SK-N-SH treated with all-trans-retinoic acid at 6 μM for 48 hours (cell line): ENCODE measurements at regions not wholly inside any gene's neighbourhood (a gene's known extent, or its start where the extent isn't known, plus 50 kb on each side); places are given as distances from the start of the nearest gene placed in this dataset.

Experiments used
- ATAC-seq: fragments of 200-7000 bp; cut with Tn5 transposase; 3 replicates; pipeline ENCODE4 v1.9.1; 2020; ENCODE audit warnings: mild to moderate bottlenecking, moderate library complexity
- ARNTL ChIP-seq: fragments of 450-650 bp; formaldehyde crosslinking; IDR thresholded peaks from 2 replicates; pipeline ENCODE4 v1.5.0; 2020; ENCODE audit warnings: low read depth, mild to moderate bottlenecking, moderate library complexity, borderline replicate concordance
- BACH2 ChIP-seq: fragments of 250-450 bp; sonication (Bioruptor Pico); IDR thresholded peaks from 2 replicates; pipeline ENCODE4 v1.9.0; 2021; ENCODE audit warnings: mild to moderate bottlenecking, borderline replicate concordance
- CSDC2 ChIP-seq: fragments of 250-450 bp; sonication (Bioruptor Pico); IDR thresholded peaks from 2 replicates; pipeline ENCODE4 v1.5.0; 2020; ENCODE audit warnings: mild to moderate bottlenecking, moderate library complexity
- CSRNP3 ChIP-seq: fragments of 250-450 bp; sonication (Bioruptor Pico); IDR thresholded peaks from 2 replicates; pipeline ENCODE4 v1.5.1; 2021; ENCODE audit warnings: mild to moderate bottlenecking, moderate library complexity
- ESRRG ChIP-seq: fragments of 250-450 bp; sonication (Bioruptor Pico); IDR thresholded peaks from 2 replicates; pipeline ENCODE4 v1.6.1; 2021; ENCODE audit warnings: mild to moderate bottlenecking
- GLIS3 ChIP-seq: fragments of 250-450 bp; sonication (Bioruptor Pico); IDR thresholded peaks from 2 replicates; pipeline ENCODE4 v1.5.0; 2020; ENCODE audit warnings: mild to moderate bottlenecking, moderate library complexity
- ISL1 ChIP-seq: fragments of 250-450 bp; sonication (Bioruptor Pico); IDR thresholded peaks from 2 replicates; pipeline ENCODE4 v2.1.2; 2022; ENCODE audit warnings: mild to moderate bottlenecking, moderate library complexity
- POU6F1 ChIP-seq: fragments of 250-450 bp; sonication (Bioruptor Pico); IDR thresholded peaks from 2 replicates; pipeline ENCODE4 v1.8.0; 2021; ENCODE audit warnings: low read depth, mild to moderate bottlenecking, moderate library complexity, borderline replicate concordance
- PPARA ChIP-seq: fragments of 250-450 bp; sonication (Bioruptor Pico); IDR thresholded peaks from 2 replicates; pipeline ENCODE4 v1.5.0; 2020; ENCODE audit warnings: mild to moderate bottlenecking, borderline replicate concordance
- RARB ChIP-seq: fragments of 250-450 bp; sonication (Bioruptor Pico); IDR thresholded peaks from 2 replicates; pipeline ENCODE4 v1.8.0; 2021; ENCODE audit warnings: mild to moderate bottlenecking, moderate library complexity
- SNAI2 ChIP-seq: fragments of 250-450 bp; sonication (Bioruptor Pico); IDR thresholded peaks from 2 replicates; pipeline ENCODE4 v1.5.0; 2020; ENCODE audit warnings: mild to moderate bottlenecking, moderate library complexity
- TCF4 ChIP-seq: fragments of 250-450 bp; sonication (Bioruptor Pico); IDR thresholded peaks from 2 replicates; pipeline ENCODE4 v1.8.0; 2021; ENCODE audit warnings: mild to moderate bottlenecking, moderate library complexity, borderline replicate concordance
- TOX ChIP-seq: fragments of 250-450 bp; sonication (Bioruptor Pico); IDR thresholded peaks from 2 replicates; pipeline ENCODE4 v1.8.0; 2021; ENCODE audit warnings: mild to moderate bottlenecking, moderate library complexity, borderline replicate concordance
- TSHZ2 ChIP-seq: fragments of 250-450 bp; sonication (Bioruptor Pico); IDR thresholded peaks from 2 replicates; pipeline ENCODE4 v1.5.0; 2020; ENCODE audit warnings: mild to moderate bottlenecking, moderate library complexity
- ZC3H10 ChIP-seq: fragments of 250-450 bp; sonication (Bioruptor Pico); IDR thresholded peaks from 2 replicates; pipeline ENCODE4 v1.5.1; 2021; ENCODE audit warnings: mild to moderate bottlenecking, moderate library complexity
- ZFP3 ChIP-seq: fragments of 250-450 bp; sonication (Bioruptor Pico); IDR thresholded peaks from 2 replicates; pipeline ENCODE4 v1.5.0; 2020; ENCODE audit warnings: mild to moderate bottlenecking, moderate library complexity
- ZFP30 ChIP-seq: fragments of 450-650 bp; formaldehyde crosslinking; IDR thresholded peaks from 2 replicates; pipeline ENCODE4 v1.5.0; 2022; ENCODE audit warnings: mild to moderate bottlenecking, moderate library complexity
- ZNF565 ChIP-seq: fragments of 450-650 bp; formaldehyde crosslinking; conservative IDR thresholded peaks from 2 replicates; pipeline ENCODE4 v1.5.0; 2020; ENCODE audit warnings: low read depth, mild to moderate bottlenecking, moderate library complexity
- ZNF70 ChIP-seq: fragments of 450-650 bp; formaldehyde crosslinking; IDR thresholded peaks from 2 replicates; pipeline ENCODE4 v1.5.0; 2020; ENCODE audit warnings: mild to moderate bottlenecking, moderate library complexity
- TF ChIP-seq, protein P1 (sequence below): fragments of 250-450 bp; sonication (Bioruptor Pico); IDR thresholded peaks from 2 replicates; pipeline ENCODE4 v1.8.0; 2020; ENCODE audit warnings: mild to moderate bottlenecking, moderate library complexity, borderline replicate concordance
- TF ChIP-seq, protein P2 (sequence below): fragments of 250-450 bp; sonication (Bioruptor Pico); IDR thresholded peaks from 2 replicates; pipeline ENCODE4 v1.5.1; 2020; ENCODE audit warnings: low read depth, mild to moderate bottlenecking, moderate library complexity

- TF ChIP-seq ARNTL (CRISPR knock-in tag) (no peak), ESRRG (CRISPR knock-in tag) (no peak), CSRNP3 (CRISPR knock-in tag) (no peak), TOX (no peak), CSDC2 (no peak), ZNF565 (no peak), BACH2 (CRISPR knock-in tag) (no peak), PPARA (CRISPR knock-in tag) (no peak)
Measured at GRCh38 chr10:120204877-120205276, 252.2 kb upstream of the PLPP4 start (continued).

GRCh38 chr10:120205368-120206018 is 251.5 kb upstream of the PLPP4 start:
- ATAC-seq, result no peak
- TF ChIP-seq, protein P1, sequence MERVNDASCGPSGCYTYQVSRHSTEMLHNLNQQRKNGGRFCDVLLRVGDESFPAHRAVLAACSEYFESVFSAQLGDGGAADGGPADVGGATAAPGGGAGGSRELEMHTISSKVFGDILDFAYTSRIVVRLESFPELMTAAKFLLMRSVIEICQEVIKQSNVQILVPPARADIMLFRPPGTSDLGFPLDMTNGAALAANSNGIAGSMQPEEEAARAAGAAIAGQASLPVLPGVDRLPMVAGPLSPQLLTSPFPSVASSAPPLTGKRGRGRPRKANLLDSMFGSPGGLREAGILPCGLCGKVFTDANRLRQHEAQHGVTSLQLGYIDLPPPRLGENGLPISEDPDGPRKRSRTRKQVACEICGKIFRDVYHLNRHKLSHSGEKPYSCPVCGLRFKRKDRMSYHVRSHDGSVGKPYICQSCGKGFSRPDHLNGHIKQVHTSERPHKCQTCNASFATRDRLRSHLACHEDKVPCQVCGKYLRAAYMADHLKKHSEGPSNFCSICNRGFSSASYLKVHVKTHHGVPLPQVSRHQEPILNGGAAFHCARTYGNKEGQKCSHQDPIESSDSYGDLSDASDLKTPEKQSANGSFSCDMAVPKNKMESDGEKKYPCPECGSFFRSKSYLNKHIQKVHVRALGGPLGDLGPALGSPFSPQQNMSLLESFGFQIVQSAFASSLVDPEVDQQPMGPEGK (CRISPR knock-in tag), result no peak
- TF ChIP-seq ARNTL (CRISPR knock-in tag), result no peak
- no peak for TF ChIP-seq ESRRG (CRISPR knock-in tag)
- no peak for TF ChIP-seq TSHZ2 (CRISPR knock-in tag)
- TF ChIP-seq PPARA (CRISPR knock-in tag), result no peak
- TF ChIP-seq CSRNP3 (CRISPR knock-in tag), result no peak
- no peak for TF ChIP-seq TOX
- no peak for TF ChIP-seq CSDC2
- TF ChIP-seq ZNF70 (CRISPR knock-in tag), result no peak
- TF ChIP-seq GLIS3 (CRISPR knock-in tag), result no peak
- TF ChIP-seq, protein P2, sequence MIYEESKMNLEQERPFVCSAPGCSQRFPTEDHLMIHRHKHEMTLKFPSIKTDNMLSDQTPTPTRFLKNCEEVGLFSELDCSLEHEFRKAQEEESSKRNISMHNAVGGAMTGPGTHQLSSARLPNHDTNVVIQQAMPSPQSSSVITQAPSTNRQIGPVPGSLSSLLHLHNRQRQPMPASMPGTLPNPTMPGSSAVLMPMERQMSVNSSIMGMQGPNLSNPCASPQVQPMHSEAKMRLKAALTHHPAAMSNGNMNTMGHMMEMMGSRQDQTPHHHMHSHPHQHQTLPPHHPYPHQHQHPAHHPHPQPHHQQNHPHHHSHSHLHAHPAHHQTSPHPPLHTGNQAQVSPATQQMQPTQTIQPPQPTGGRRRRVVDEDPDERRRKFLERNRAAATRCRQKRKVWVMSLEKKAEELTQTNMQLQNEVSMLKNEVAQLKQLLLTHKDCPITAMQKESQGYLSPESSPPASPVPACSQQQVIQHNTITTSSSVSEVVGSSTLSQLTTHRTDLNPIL (CRISPR knock-in tag), result no peak
- TF ChIP-seq ZFP3 (CRISPR knock-in tag), result no peak
- no peak for TF ChIP-seq ZC3H10 (CRISPR knock-in tag)
- no peak for TF ChIP-seq SNAI2 (CRISPR knock-in tag)
- no peak for TF ChIP-seq RARB (CRISPR knock-in tag)
- TF ChIP-seq POU6F1 (CRISPR knock-in tag), result no peak
- no peak for TF ChIP-seq ZNF565
- no peak for TF ChIP-seq ZFP30 (CRISPR knock-in tag)
- no peak for TF ChIP-seq TCF4
- TF ChIP-seq ISL1 (CRISPR knock-in tag), result no peak
- TF ChIP-seq, all 23 proteins: peak for 0
